ENCODE measurements at regions not wholly inside any gene's neighbourhood (a gene's known extent, or its start where the extent isn't known, plus 50 kb on each side); places are given as distances from the start of the nearest gene placed in this dataset.

DNA sequence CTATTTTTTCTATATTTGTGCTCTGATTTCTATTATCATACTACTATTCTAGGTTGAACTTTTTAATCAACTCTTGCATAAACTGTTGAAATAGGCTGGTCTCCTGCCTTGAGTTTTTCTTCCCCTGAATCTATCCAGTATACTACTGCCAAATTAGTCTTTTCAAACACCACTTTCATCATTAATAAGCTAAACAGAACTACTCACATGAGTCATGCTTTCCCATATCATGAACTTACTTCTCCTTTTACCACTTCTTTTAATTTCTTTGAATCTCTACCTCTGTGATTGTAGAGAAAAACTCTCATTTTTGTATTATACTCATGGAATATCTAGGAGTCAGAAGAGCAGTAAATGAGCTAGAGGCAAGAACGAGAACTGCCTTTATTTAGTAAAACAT is 340.3 kb upstream of the PDE3A start:
- TF ChIP-seq, protein P1, sequence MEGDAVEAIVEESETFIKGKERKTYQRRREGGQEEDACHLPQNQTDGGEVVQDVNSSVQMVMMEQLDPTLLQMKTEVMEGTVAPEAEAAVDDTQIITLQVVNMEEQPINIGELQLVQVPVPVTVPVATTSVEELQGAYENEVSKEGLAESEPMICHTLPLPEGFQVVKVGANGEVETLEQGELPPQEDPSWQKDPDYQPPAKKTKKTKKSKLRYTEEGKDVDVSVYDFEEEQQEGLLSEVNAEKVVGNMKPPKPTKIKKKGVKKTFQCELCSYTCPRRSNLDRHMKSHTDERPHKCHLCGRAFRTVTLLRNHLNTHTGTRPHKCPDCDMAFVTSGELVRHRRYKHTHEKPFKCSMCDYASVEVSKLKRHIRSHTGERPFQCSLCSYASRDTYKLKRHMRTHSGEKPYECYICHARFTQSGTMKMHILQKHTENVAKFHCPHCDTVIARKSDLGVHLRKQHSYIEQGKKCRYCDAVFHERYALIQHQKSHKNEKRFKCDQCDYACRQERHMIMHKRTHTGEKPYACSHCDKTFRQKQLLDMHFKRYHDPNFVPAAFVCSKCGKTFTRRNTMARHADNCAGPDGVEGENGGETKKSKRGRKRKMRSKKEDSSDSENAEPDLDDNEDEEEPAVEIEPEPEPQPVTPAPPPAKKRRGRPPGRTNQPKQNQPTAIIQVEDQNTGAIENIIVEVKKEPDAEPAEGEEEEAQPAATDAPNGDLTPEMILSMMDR (IDR thresholded peaks at IDR 0.05), result no peak
- TF ChIP-seq POLR2A (IDR thresholded peaks at IDR 0.05), result no peak

All from sigmoid colon (tissue), 3 donors.